Stimulated activated naive CD8-positive, alpha-beta T cell treated with anti-CD3 and anti-CD28 coated beads, Interleukin-15, Interleukin-2, amounts not matched to agents 100 U/mL and 50 U/mL, for 24 hours (primary cell): ENCODE measurements at regions not wholly inside any gene's neighbourhood (a gene's known extent, or its start where the extent isn't known, plus 50 kb on each side); places are given as distances from the start of the nearest gene placed in this dataset.

Experiments
- ATAC-seq: fragments of 150-1000 bp; cut with Tn5 transposase; one replicate; pipeline ENCODE4 v1.10.0; 2021
- DNase-seq: peaks from one replicate; pipeline ENCODE4 v3.0.0; 2021

DNA sequence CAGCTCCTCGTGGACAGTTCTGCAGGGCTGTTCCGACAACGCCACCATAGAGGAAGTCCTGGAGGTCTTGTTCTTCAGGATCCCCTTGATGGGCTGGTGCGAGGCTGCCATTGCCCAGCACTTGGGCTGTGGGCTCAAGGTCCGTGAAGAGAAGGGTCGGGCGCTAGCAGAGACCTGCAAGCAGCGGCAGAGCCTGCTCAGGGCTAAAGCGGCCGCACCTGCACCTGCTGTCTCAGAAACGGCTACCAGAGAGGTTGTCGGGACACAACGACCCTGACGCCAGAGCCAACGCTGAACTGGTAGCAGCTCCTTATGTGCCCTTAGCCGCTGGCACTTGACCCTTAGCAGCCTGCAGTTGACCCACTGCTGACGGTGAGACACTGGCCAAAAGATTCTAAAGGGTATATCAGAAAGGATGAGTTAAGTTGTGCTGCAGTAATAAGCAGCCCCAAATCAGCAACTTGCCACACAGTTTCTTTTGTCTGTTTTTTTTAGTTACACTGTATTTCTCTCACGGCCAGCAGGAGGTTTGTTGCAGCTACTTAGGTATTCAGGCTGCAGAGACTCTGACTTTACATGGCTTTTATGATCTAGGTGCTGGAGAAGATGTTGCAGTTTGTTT, 55.5 kb upstream of the ST6GAL2 start:
- ATAC-seq (no peak), DNase-seq (no peak)

GRCh38 chr2:106943468-106944200, 57.7 kb upstream of the ST6GAL2 start:
- ATAC-seq (no peak), DNase-seq (no peak)

- ATAC-seq: no peak
Measured at GRCh38 chr2:106944215-106944614, 58.2 kb upstream of the ST6GAL2 start.

DNA sequence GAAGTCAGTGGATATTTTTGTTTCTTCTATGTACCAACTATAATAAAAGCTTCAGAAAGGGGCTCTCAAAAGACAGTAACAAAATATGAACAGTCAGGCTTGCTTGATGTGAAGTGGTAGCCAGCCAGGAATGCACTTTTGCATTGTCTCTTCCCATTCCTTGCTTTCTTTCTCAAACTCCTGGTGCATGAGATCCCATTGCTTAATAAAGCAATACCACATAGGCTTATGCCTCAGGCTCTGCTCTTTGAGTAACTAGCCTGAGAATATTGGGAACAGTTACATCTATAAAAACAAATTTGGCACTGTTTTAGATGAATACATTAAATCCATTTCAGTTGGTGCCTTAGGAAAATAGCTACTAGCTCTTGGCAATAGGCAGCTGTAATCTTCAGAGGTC, 62.6 kb upstream of the ST6GAL2 start:
- no peak for ATAC-seq
- no peak for DNase-seq

More at GRCh38 chr2:106944215-106944614, 58.2 kb upstream of the ST6GAL2 start:
- DNase-seq: no peak

DNA sequence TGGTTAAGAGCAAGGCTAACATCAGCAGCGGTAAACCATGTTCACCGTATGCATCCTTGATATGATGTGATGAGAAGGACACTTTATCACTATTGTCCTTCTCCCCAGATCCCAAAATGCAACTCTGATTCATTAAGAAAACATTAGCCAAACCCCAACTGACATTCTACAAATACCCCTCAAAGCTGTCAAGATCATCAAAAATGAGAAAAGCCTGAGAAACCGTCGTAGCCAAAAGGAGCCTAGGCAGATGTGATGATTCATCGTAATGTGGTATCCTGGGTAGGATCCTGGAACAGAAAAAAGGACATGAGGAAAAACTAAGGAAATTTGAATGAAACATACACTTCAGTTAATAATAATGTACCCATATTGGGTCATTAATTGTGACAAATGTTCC, 67.3 kb upstream of the ST6GAL2 start:
- ATAC-seq: no peak
- no peak for DNase-seq

- no peak for DNase-seq
Measured at GRCh38 chr2:106953779-106954178, 67.8 kb upstream of the ST6GAL2 start.

GRCh38 chr2:106954304-106954703, 68.3 kb upstream of the ST6GAL2 start:
- ATAC-seq (no peak), DNase-seq (no peak)

More at GRCh38 chr2:106953779-106954178, 67.8 kb upstream of the ST6GAL2 start:
- ATAC-seq: no peak

DNA sequence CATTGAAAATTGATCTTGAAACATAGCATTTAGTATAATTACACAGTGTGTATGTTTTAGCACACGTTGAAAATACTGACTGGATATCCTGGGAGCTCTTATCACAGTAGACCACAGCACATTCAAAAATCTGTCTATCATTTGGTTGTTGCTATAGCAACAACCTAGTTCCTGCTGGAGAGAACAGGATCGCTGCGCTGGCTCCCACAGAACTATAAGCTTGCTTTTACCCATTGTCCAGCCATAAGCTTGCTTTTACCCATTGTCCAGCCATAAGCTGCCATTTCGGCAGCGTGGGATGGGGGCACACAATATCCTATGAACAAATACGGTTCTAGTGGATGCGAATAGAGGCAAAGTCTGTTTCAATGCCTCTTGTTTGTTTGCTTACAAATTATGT, 70.4 kb upstream of the ST6GAL2 start:
- DNase-seq: no peak

DNA sequence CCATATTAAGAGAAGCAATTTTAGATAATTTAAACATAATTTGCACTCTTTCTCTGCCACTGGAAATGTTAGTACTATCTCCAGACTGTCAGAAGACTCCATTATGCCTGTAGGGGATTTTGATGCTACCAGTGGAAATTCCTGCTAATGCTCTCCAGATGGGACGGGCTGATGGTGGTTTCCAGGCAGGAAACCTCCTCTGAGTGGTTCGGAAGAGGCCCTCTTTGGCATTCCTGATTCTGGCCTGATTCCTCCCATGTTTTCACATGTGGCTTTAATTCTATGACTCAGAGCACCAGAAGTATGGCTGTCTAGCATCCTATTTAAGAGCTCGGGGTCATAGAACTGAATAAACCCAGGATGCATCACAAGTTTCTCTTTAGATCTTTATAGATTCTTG, 70.9 kb upstream of the ST6GAL2 start:
- no peak for DNase-seq

More for the DNA sequence above, 70.4 kb upstream of the ST6GAL2 start:
- ATAC-seq: no peak

DNA sequence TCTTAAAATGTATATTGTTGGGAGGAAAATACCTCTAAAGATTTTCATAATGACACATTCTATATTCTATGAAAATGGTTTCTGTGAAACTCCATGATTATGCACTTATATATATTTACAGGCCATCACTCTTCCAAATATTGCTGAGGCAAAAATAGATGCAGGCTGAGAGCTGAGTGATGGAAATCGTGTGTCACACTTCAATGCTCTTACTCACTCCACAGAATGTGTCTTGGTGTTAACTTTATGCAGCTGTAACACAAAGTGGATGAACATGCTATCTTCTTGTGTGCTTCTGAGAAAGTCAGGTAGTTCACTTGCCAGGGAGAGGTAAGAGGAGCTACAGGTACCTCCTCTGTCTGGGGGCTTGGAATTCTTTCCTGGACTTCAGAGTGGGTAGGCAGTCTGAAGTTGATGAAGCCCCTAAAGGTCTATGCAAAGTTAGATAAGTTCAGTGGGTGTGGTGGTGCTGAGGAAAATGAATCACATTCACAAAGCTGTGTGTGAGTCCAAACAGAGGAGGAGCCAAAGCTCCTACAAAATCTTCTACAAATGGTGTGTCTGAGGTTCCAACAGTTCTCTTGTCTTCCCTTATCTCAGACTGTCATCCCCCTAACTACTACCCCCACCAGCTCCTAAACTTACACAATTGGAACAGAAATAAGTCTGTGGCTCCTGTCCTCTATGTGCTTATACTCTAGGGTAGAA, 74.2 kb upstream of the ST6GAL2 start:
- DNase-seq: no peak

More for the DNA sequence above, 70.9 kb upstream of the ST6GAL2 start:
- ATAC-seq: no peak

DNA sequence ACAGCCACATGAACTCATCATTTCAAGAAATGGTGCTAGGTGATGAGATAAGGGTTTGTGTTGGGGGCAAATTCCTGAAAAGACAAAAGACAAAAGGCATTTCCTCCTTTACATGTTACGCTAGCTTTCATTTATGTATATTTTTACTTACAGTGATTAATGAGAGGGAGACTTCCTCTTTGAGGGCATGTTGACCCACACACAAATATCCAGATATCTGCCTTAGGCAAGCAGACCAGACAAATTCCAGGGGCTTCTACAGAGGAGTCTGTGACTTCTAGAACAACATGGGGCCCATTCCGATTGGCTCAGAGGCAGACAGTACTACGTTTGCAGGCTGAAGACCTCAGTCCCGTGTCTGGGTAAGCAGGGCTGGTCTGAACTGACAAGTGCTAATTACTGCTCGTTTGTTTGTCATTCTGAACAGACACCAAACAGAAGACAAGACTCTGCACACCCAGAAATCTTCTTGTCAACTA, 74.8 kb upstream of the ST6GAL2 start:
- DNase-seq (no peak), ATAC-seq (no peak)

More for the DNA sequence above, 74.2 kb upstream of the ST6GAL2 start:
- ATAC-seq: no peak

- DNase-seq (no peak), ATAC-seq (no peak)
Measured at GRCh38 chr2:106961328-106961727, 75.4 kb upstream of the ST6GAL2 start.

GRCh38 chr2:106963156-106963555, 77.2 kb upstream of the ST6GAL2 start:
- no peak for DNase-seq
- no peak for ATAC-seq

DNA sequence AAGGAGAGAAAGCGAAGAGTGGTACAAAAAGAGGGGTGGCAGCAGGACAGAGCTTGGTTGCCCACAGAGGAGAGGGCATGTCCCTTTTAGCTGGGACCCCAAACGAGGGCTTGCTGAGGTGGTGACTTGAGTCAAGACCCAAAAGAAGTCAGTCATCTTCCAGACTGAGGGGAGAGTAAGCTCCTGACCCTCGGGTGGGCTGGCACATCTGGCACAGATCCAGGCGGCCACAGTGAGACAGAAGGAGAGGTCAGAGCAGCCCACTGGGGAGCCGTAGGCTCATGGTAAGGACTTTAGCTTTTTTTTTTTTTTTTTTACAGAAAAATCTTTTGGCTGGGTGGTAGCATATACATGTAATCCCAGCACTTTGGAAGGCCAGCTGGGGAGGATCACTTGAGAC, 77.9 kb upstream of the ST6GAL2 start:
- DNase-seq: no peak
- no peak for ATAC-seq

DNA sequence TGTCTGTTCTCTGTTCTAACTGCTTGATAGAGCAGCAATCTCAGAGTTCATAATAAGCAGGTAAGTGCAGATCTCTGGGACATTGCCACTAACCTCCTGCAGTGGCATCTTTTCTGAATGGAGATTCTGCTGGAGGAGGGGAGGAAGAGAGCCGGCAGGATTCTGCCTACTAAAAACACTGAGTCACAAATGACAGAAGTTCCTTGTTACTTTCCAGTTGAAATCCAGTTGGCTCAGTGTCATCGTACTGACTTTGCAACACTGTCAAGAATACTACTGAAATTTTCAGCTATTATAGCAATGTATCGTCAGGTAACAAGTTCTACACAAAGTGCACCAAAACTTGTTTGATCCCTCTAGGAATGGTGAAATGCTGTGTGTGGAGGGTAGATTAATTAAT, 79.6 kb upstream of the ST6GAL2 start:
- ATAC-seq (no peak), DNase-seq (no peak)

DNA sequence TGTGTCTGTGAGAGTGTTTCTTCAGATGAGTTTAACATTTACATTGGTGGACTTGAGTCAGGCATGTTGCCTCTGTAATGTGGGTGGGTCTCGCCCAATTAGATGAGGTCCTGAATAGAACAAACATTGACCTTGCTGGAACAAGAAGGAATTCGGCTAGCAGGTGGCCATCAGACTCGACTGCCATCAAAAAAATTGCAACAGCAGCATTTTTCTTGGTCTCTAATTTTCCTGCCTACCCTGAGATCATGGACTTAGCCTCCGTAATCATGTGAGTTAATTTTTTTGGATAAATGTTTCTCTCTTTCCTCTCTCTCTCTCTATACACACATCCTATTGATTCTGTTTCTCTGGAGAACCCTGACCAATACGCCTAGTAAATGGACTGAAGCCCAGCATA, 83.8 kb upstream of the ST6GAL2 start:
- ATAC-seq (no peak), DNase-seq (no peak)

GRCh38 chr2:106970471-106971261, 84.7 kb upstream of the ST6GAL2 start:
- no peak for DNase-seq
- no peak for ATAC-seq

DNA sequence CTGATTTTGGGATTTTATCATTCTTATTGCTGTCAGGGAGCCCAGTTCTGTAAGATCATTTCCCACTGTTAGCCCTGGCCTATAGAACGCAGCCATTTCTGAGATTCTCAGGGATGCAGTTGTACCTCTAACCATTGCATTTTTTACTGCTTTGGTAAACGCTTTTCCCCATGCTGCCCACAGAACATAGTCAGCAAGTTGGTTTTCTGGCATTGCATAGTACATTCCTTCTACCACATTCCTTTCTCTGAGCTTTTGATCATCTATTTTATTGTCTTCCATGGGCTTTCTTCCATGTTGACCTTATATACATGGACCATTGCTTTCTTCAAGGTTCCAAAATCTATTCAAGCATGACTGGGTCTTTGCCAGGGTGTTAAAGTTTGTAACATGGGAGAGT, 86.8 kb upstream of the ST6GAL2 start:
- DNase-seq: no peak
- ATAC-seq: no peak

DNA sequence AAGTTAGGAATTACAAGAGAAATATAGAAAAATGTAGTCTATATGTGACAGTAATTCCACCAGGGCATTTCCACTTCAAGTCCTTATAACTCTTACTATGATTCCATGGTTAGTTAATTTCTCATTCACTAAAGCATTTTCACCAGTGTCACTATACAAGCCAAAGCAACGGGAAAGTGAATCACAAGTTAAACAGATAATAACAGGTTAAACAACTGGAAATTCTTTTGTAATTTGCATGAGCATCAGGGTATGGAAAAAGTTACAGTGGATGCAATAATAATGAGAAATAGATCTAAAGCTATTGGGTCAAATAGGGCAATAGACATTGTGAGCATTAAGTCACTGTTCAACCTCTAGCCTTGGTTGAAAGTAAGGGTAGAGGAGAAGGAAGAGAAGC, 88.9 kb upstream of the ST6GAL2 start:
- no peak for DNase-seq
- ATAC-seq: no peak

GRCh38 chr2:106975641-106976040, 89.7 kb upstream of the ST6GAL2 start:
- ATAC-seq (no peak), DNase-seq (no peak)

DNA sequence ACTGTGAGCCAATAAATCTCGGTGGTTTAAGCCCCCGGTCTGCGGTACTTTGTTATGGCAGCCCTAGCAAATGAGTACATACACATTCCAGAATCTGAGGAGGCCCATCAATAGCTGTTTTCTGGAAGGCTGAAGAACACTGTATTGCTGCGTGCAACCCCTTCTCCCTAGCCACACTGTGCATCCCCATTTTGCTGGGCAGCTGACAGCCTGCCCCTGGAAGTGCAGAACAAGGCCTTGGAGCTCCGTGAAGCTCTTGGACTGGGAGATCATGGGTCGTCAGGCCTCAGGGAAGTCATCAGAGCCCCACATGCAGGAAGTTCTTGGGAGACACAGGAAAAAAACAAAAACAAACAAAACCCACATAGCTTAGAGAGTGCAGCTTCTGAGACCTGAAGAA, 90.6 kb upstream of the ST6GAL2 start:
- DNase-seq (no peak), ATAC-seq (no peak)

DNA sequence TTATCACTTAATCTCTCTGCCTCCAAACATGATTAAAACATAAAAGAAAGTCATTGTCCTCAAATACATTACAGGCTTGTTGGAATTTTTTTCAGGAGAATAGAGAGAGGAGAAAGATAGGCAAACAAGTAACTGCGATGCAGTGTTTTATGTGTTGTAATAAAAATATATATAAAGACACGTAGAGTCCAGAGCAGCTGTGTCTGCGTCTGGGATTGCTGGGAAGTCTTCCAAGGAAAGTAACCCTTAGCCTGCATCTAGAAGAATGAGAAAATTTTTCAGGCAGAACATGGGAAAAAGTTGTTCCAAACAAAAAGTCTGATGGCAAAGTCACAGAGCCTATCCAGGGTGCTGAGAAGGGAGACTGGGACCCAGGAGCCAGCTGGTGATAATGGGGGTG, 91.8 kb upstream of the ST6GAL2 start:
- DNase-seq (no peak), ATAC-seq (no peak)
